Thoracic aorta (tissue), 2 donors: ENCODE measurements at regions not wholly inside any gene's neighbourhood (a gene's known extent, or its start where the extent isn't known, plus 50 kb on each side); places are given as distances from the start of the nearest gene placed in this dataset.

Experiments used
- ATAC-seq: fragments of 150-250 bp; one replicate; pipeline ENCODE4 v1.8.0; 2017; ENCODE audit warnings: low read depth; ENCODE audit not compliant: insufficient number of reproducible peaks, low FRiP score
- DNase-seq: peaks from one replicate; pipeline ENCODE4 v3.0.0-alpha.2; 2020; ENCODE audit warnings: low spot score
- H3K27ac ChIP-seq, 2 donors: fragments of 200-600 bp; sonication (generic); 1 replicate in 1 of 2; 2 replicates in 1 of 2; pipeline ENCODE4 v1.5.1; 2016; ENCODE audit warnings: mild to moderate bottlenecking in 2 of 2, moderate library complexity in 2 of 2
- H3K27me3 ChIP-seq: fragments of 200-600 bp; sonication (generic); replicated peaks from 2 replicates; pipeline ENCODE4 v1.6.0; 2016; ENCODE audit warnings: mild to moderate bottlenecking; ENCODE audit not compliant: insufficient read depth
- H3K36me3 ChIP-seq: fragments of 200-600 bp; sonication (generic); one replicate; pipeline ENCODE4 v1.5.1; 2016
- H3K4me1 ChIP-seq, 2 donors: fragments of 200-600 bp; sonication (generic); 1 replicate in 1 of 2; 2 replicates in 1 of 2; pipeline versions ENCODE4 v1.5.1 to v1.6.0; 2016; ENCODE audit warnings: low read depth in 2 of 2, mild to moderate bottlenecking in 1 of 2; ENCODE audit not compliant: control insufficient read depth in 1 of 2
- H3K4me3 ChIP-seq: fragments of 200-600 bp; sonication (generic); 2 replicates; pipeline ENCODE4 v1.5.1; 2016; ENCODE audit warnings: mild to moderate bottlenecking
- H3K9me3 ChIP-seq: fragments of 200-600 bp; sonication (generic); 2 replicates; pipeline ENCODE4 v1.5.1; 2016
- CTCF ChIP-seq: fragments of 200-600 bp; sonication (generic); IDR thresholded peaks from one replicate; pipeline ENCODE4 v1.5.1; 2019; ENCODE audit warnings: antibody characterized with exemption

- no peaks in the 10 kb centered on the region for H3K4me1 ChIP-seq
- no peak for TF ChIP-seq CTCF
- no peak overlapping the region for H3K4me3 ChIP-seq
- H3K27me3 ChIP-seq, result no peaks in the 10 kb centered on the region
- H3K27ac ChIP-seq, result no peak overlapping the region
- peaks cover under 1% of the 10 kb centered on the region for H3K9me3 ChIP-seq
- no peaks in the 10 kb centered on the region for H3K36me3 ChIP-seq
- ATAC-seq (no peak), DNase-seq (no peak)
Measured at GRCh38 chr4:142952821-142953580, 106.9 kb upstream of the INPP4B start.

- DNase-seq (no peak), ATAC-seq (no peak)
- Histone ChIP-seq H3K36me3 (no peaks in the 10 kb centered on the region), H3K4me3 (no peak overlapping the region), H3K27me3 (no peaks in the 10 kb centered on the region), H3K4me1 (no peaks in the 10 kb centered on the region), H3K9me3 (no peaks in the 10 kb centered on the region), H3K27ac (no peak overlapping the region)
- no peak for TF ChIP-seq CTCF
Measured at GRCh38 chr4:142954415-142954814, 108.3 kb upstream of the INPP4B start.

GRCh38 chr4:142955501-142955900, 109.4 kb upstream of the INPP4B start:
- no peaks in the 10 kb centered on the region for H3K27me3 ChIP-seq
- no peak for TF ChIP-seq CTCF
- no peaks in the 10 kb centered on the region for H3K36me3 ChIP-seq
- no peak for DNase-seq
- no peak for ATAC-seq
- H3K9me3 ChIP-seq, result no peaks in the 10 kb centered on the region
- no peak overlapping the region for H3K27ac ChIP-seq
- H3K4me1 ChIP-seq, result peaks cover under 1 to 3% of the 10 kb centered on the region in 2 donors
- no peak overlapping the region for H3K4me3 ChIP-seq

- H3K27ac ChIP-seq, result no peak overlapping the region
- H3K36me3 ChIP-seq, result no peaks in the 10 kb centered on the region
- DNase-seq (no peak), ATAC-seq (no peak)
- H3K27me3 ChIP-seq, result no peaks in the 10 kb centered on the region
- peaks cover 5 to 12% of the 10 kb centered on the region in 2 donors for H3K4me1 ChIP-seq
- no peaks in the 10 kb centered on the region for H3K9me3 ChIP-seq
- TF ChIP-seq CTCF, result no peak
- no peak overlapping the region for H3K4me3 ChIP-seq
Measured at GRCh38 chr4:142959173-142959572, 113.1 kb upstream of the INPP4B start.

- ATAC-seq (no peak), DNase-seq (no peak)
- H3K36me3 ChIP-seq, result no peaks in the 10 kb centered on the region
- no peaks in the 10 kb centered on the region for H3K27me3 ChIP-seq
- TF ChIP-seq CTCF, result no peak
- peaks cover 5 to 12% of the 10 kb centered on the region in 2 donors for H3K4me1 ChIP-seq
- H3K27ac ChIP-seq, result no peak overlapping the region
- no peak overlapping the region for H3K4me3 ChIP-seq
- H3K9me3 ChIP-seq, result no peaks in the 10 kb centered on the region
Measured at GRCh38 chr4:142960126-142960525, 114.0 kb upstream of the INPP4B start.
